ENCODE measurements at regions not wholly inside any gene's neighbourhood (a gene's known extent, or its start where the extent isn't known, plus 50 kb on each side); places are given as distances from the start of the nearest gene placed in this dataset.

DNA sequence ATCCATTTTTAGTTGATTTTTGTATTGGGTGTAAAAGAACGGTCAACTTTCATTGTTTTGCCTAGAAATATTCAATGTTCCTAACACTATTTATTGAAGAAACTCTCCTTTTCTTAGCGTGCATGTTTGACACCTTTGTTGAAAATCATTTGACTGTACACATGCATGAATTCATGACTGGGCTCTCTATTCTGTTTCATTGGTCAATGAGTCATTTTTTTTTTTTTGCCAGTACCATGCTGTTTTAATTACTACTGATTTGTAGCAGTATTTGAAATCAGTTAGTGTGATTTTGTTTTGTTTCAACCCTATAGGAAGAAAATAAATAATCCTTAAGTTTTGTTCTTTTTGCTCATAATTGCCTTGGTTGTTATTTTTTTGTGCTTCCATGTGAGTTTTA, 828.7 kb downstream of the SUCLG1 start:
- TF ChIP-seq, protein P1, sequence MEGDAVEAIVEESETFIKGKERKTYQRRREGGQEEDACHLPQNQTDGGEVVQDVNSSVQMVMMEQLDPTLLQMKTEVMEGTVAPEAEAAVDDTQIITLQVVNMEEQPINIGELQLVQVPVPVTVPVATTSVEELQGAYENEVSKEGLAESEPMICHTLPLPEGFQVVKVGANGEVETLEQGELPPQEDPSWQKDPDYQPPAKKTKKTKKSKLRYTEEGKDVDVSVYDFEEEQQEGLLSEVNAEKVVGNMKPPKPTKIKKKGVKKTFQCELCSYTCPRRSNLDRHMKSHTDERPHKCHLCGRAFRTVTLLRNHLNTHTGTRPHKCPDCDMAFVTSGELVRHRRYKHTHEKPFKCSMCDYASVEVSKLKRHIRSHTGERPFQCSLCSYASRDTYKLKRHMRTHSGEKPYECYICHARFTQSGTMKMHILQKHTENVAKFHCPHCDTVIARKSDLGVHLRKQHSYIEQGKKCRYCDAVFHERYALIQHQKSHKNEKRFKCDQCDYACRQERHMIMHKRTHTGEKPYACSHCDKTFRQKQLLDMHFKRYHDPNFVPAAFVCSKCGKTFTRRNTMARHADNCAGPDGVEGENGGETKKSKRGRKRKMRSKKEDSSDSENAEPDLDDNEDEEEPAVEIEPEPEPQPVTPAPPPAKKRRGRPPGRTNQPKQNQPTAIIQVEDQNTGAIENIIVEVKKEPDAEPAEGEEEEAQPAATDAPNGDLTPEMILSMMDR (IDR thresholded peaks at IDR 0.05; ENCODE audit: borderline replicate concordance, extremely low read depth, low read length, poor library complexity, severe bottlenecking), result no peak
- TF ChIP-seq EZH2 (IDR thresholded peaks at IDR 0.05; ENCODE audit: borderline replicate concordance, low read depth, low read length, severe bottlenecking), result no peak
